Heart left ventricle (tissue), 13 donors: ENCODE measurements at regions not wholly inside any gene's neighbourhood (a gene's known extent, or its start where the extent isn't known, plus 50 kb on each side); places are given as distances from the start of the nearest gene placed in this dataset.
"Not testable (repeated sequence)": the region's sequence is repeated elsewhere in the genome, so short reads cannot be mapped to it uniquely, and the experiment has no call there.

Experiments
- CTCF ChIP-seq, 12 donors: fragments of 200-600 bp; sonication (generic) in 4 of 12; IDR thresholded peaks; one replicate each; pipeline versions ENCODE4 v1.5.0 to v1.8.0; 2018 to 2022; ENCODE audit warnings: antibody characterized with exemption in 12 of 12, mild to moderate bottlenecking in 5 of 12
- POLR2A ChIP-seq, 2 donors: fragments of 450-650 bp; IDR thresholded peaks; one replicate each; pipeline ENCODE4 v1.6.1; 2017; ENCODE audit warnings: antibody characterized with exemption in 2 of 2, mild to moderate bottlenecking in 2 of 2, moderate library complexity in 2 of 2
- donor health status: ischemic (EF 13 %, LVEDD 7.1; RV severe dilation, severe dysfunction).
- donor health status: DM: no; HTN: yes; CAD: no.
- donor health status: DM: no; HTN: no; CAD: no.
- donor health status: ischemic (EF 25% LVEDD 6.9; RV normal size, moderate dysfunction).
- donor health status: ischemic (EF 25% LVEDD 5.7; RV mildly dilated, moderate dysfunction).
- donor health status: ischemic (EF 35%, LVEDD 5.7; RV mildly dilated, moderate dysfunction).
- donor health status: nonischemic (EF 11% LVEDD 7.7; RV severe dilation, severe dysfunction).
- donor health status: DM: yes; HTN: yes; CAD: no.
- donor health status: PGD.
- donor health status: ischemic (EF 29% LVEDD 5.4; RV normal size, mild dysfunction).
- donor health status: nonischemic (EF 23%, LVEDD 6.1; RV moderate dilation, normal function).

- TF ChIP-seq CTCF, POLR2A (IDR thresholded peaks at IDR 0.05): not testable (repeated sequence)
Observed at GRCh38 chr7:73213076-73213475, 95.5 kb downstream of the NSUN5 start.
